MM.1S (cell line): ENCODE measurements at regions not wholly inside any gene's neighbourhood (a gene's known extent, or its start where the extent isn't known, plus 50 kb on each side); places are given as distances from the start of the nearest gene placed in this dataset.

Experiments used
- EZH2 ChIP-seq: fragments of 300-600 bp; sonication (generic); optimal IDR thresholded peaks from 2 replicates; pipeline ENCODE3; 2017; ENCODE audit warnings: low read depth, mild to moderate bottlenecking, antibody characterized with exemption, low read length, mixed read lengths
- EZH2phosphoT487 ChIP-seq: fragments of 300-600 bp; sonication (generic); IDR thresholded peaks from 2 replicates; pipeline ENCODE4 v1.6.1; 2018; ENCODE audit warnings: antibody characterized with exemption, low read length
- TF ChIP-seq, protein P1 (sequence below): fragments of 300-600 bp; sonication (generic); IDR thresholded peaks from 2 replicates; pipeline ENCODE4 v1.5.1; 2016; ENCODE audit warnings: antibody characterized with exemption, low read length, mixed read lengths

DNA sequence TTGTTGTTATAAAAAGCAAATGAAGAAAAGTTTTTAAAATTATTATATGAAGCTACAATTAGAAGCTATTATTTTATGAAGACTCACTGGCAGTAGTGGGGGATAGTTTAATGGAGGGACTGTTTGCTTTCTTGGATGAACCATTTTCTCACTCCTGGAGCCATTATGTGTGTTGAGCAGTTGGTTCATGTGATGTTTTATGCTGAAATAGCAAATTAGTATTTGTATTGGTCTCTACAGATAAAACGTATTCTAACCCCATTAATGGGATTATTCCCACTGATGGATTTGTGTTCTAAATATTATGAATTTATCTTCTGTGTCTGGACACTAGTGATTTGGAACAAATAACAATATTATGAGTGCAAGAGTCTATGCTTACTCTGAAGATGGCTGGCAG, 507.5 kb upstream of the FSHR start:
- TF ChIP-seq, protein P1, sequence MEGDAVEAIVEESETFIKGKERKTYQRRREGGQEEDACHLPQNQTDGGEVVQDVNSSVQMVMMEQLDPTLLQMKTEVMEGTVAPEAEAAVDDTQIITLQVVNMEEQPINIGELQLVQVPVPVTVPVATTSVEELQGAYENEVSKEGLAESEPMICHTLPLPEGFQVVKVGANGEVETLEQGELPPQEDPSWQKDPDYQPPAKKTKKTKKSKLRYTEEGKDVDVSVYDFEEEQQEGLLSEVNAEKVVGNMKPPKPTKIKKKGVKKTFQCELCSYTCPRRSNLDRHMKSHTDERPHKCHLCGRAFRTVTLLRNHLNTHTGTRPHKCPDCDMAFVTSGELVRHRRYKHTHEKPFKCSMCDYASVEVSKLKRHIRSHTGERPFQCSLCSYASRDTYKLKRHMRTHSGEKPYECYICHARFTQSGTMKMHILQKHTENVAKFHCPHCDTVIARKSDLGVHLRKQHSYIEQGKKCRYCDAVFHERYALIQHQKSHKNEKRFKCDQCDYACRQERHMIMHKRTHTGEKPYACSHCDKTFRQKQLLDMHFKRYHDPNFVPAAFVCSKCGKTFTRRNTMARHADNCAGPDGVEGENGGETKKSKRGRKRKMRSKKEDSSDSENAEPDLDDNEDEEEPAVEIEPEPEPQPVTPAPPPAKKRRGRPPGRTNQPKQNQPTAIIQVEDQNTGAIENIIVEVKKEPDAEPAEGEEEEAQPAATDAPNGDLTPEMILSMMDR: no peak
- TF ChIP-seq EZH2 (no peak), EZH2phosphoT487 (no peak)
